PFSK-1 (cell line): ENCODE measurements at regions not wholly inside any gene's neighbourhood (a gene's known extent, or its start where the extent isn't known, plus 50 kb on each side); places are given as distances from the start of the nearest gene placed in this dataset.

Source experiments
- POLR2AphosphoS5 ChIP-seq: IDR thresholded peaks from 2 replicates; pipeline ENCODE4 v1.6.1; 2012; ENCODE audit warnings: low read depth, mild to moderate bottlenecking, control low read depth, low read length, moderate library complexity
- TAF1 ChIP-seq: IDR thresholded peaks from 2 replicates; pipeline ENCODE4 v1.6.1; 2012; ENCODE audit warnings: low read length, control low read depth, borderline replicate concordance; ENCODE audit not compliant: insufficient read depth
- TF ChIP-seq, protein P1 (sequence below), 2 experiments: IDR thresholded peaks; 2 replicates each; pipeline versions ENCODE4 v1.6.1 to v1.8.0; 2011 to 2012; ENCODE audit warnings: low read depth in 2 of 2, low read length in 2 of 2, control low read depth in 1 of 2, inconsistent platforms in 1 of 2, mild to moderate bottlenecking in 1 of 2, moderate library complexity in 1 of 2; ENCODE audit not compliant: insufficient read depth in 1 of 2

DNA sequence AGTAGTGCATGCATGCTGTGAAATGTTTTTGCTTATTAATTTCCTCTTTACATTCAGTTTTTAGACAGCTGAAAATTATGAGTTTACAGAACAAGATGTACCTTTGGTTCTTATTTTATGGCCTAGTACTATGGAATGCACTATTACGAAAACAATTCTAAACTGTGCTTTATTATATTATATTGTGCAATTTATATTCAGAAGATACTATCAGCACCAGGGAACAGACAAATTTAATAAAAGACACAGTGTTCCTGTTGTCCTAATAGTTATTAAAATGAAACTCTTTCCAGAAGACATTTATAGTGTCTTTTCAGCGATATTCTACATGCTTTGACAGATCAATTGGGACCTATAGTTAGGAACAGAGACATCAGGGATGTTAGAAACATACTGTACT, 427.3 kb downstream of the BTG1 start:
- TF ChIP-seq, protein P1, sequence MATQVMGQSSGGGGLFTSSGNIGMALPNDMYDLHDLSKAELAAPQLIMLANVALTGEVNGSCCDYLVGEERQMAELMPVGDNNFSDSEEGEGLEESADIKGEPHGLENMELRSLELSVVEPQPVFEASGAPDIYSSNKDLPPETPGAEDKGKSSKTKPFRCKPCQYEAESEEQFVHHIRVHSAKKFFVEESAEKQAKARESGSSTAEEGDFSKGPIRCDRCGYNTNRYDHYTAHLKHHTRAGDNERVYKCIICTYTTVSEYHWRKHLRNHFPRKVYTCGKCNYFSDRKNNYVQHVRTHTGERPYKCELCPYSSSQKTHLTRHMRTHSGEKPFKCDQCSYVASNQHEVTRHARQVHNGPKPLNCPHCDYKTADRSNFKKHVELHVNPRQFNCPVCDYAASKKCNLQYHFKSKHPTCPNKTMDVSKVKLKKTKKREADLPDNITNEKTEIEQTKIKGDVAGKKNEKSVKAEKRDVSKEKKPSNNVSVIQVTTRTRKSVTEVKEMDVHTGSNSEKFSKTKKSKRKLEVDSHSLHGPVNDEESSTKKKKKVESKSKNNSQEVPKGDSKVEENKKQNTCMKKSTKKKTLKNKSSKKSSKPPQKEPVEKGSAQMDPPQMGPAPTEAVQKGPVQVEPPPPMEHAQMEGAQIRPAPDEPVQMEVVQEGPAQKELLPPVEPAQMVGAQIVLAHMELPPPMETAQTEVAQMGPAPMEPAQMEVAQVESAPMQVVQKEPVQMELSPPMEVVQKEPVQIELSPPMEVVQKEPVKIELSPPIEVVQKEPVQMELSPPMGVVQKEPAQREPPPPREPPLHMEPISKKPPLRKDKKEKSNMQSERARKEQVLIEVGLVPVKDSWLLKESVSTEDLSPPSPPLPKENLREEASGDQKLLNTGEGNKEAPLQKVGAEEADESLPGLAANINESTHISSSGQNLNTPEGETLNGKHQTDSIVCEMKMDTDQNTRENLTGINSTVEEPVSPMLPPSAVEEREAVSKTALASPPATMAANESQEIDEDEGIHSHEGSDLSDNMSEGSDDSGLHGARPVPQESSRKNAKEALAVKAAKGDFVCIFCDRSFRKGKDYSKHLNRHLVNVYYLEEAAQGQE (IDR thresholded peaks at IDR 0.05; ENCODE audit: insufficient read depth in 1 of 2, low read depth in 2 of 2, low read length in 2 of 2) = no peak
- TF ChIP-seq POLR2AphosphoS5 (no peak), TAF1 (no peak)
